Chondrocyte (in vitro differentiated cells): ENCODE measurements at regions not wholly inside any gene's neighbourhood (a gene's known extent, or its start where the extent isn't known, plus 50 kb on each side); places are given as distances from the start of the nearest gene placed in this dataset.

ENCODE experiments used
- DNase-seq: peaks from one replicate; pipeline ENCODE4 v3.0.0; 2021; ENCODE audit warnings: mixed read lengths, low spot score
- H3K27ac Mint-ChIP-seq: one replicate; pipeline ENCODE4 v1.8.0; 2021; ENCODE audit warnings: mild to moderate bottlenecking, moderate library complexity, mixed read lengths; ENCODE audit not compliant: unreplicated experiment
- H3K27me3 Mint-ChIP-seq: 2 replicates; pipeline ENCODE4 v1.8.0; 2021; ENCODE audit warnings: low read depth, mixed read lengths
- H3K36me3 Mint-ChIP-seq: 2 replicates; pipeline ENCODE4 v1.8.0; 2021; ENCODE audit warnings: low read depth, mixed read lengths
- H3K4me1 Mint-ChIP-seq: 2 replicates; pipeline ENCODE4 v1.8.0; 2021; ENCODE audit warnings: low read depth, mild to moderate bottlenecking, mixed read lengths
- H3K4me3 Mint-ChIP-seq: one replicate; pipeline ENCODE4 v1.8.0; 2021; ENCODE audit warnings: mild to moderate bottlenecking, moderate library complexity, mixed read lengths; ENCODE audit not compliant: unreplicated experiment
- H3K9me3 Mint-ChIP-seq: 2 replicates; pipeline ENCODE4 v1.8.0; 2021; ENCODE audit warnings: low read depth, mixed read lengths
- TF ChIP-seq, protein P1 (sequence below): fragments of 200-600 bp; sonication (generic); IDR thresholded peaks from 2 replicates; pipeline ENCODE4 v1.5.0; 2021; ENCODE audit warnings: antibody characterized with exemption, mild to moderate bottlenecking, moderate library complexity

DNA sequence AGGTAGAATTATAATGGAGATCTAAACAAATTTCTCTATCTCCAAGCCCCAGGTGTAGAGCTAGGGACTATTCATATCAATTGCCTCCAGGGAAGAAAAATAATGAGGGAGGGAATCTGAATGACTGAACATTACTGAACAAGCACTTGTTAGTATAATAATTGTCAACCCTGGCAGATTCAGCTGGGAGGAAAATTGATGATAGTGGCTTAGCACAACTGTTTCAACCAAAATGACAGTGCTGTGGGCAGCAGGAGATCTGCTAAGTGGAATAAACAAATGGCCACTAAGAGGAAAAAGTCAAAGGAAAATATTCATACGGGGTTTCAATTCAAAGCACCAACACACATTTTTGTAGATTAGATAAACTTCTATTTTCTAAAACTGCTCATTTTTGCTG lies 294.9 kb upstream of the ZNF385D start:
- Mint-ChIP-seq H3K4me3 (no peak overlapping the region), H3K27ac (no peak overlapping the region), H3K9me3 (peaks cover 12% of the 10 kb centered on the region), H3K27me3 (peaks cover 3% of the 10 kb centered on the region), H3K36me3 (no peaks in the 10 kb centered on the region), H3K4me1 (no peaks in the 10 kb centered on the region)
- TF ChIP-seq, protein P1, sequence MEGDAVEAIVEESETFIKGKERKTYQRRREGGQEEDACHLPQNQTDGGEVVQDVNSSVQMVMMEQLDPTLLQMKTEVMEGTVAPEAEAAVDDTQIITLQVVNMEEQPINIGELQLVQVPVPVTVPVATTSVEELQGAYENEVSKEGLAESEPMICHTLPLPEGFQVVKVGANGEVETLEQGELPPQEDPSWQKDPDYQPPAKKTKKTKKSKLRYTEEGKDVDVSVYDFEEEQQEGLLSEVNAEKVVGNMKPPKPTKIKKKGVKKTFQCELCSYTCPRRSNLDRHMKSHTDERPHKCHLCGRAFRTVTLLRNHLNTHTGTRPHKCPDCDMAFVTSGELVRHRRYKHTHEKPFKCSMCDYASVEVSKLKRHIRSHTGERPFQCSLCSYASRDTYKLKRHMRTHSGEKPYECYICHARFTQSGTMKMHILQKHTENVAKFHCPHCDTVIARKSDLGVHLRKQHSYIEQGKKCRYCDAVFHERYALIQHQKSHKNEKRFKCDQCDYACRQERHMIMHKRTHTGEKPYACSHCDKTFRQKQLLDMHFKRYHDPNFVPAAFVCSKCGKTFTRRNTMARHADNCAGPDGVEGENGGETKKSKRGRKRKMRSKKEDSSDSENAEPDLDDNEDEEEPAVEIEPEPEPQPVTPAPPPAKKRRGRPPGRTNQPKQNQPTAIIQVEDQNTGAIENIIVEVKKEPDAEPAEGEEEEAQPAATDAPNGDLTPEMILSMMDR: no peak
- DNase-seq: no peak

DNA sequence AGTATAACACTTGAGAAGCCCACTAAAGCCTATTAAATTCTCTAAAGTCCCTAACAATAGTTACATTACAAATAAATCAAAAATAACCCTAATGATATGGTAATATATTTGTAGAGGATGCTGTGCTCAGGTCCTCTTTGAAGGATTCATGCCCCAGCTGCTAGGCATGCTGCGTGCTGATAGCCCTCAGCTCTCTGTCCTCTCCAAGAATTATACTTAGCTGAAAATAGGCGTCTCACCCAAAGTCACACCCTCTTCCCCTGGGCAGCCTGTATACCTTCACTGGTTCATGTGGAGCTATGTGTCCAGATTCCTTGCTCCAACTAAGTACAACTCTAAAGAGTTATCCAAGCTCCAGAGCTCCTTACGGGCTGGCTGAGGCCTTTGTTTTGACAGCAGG lies 312.5 kb upstream of the ZNF385D start:
- Mint-ChIP-seq H3K27me3 (peaks cover 9% of the 10 kb centered on the region), H3K4me3 (no peak overlapping the region), H3K9me3 (no peaks in the 10 kb centered on the region), H3K4me1 (no peaks in the 10 kb centered on the region), H3K36me3 (no peaks in the 10 kb centered on the region), H3K27ac (no peak overlapping the region)
- DNase-seq: no peak
- TF ChIP-seq, protein P1: no peak

DNA sequence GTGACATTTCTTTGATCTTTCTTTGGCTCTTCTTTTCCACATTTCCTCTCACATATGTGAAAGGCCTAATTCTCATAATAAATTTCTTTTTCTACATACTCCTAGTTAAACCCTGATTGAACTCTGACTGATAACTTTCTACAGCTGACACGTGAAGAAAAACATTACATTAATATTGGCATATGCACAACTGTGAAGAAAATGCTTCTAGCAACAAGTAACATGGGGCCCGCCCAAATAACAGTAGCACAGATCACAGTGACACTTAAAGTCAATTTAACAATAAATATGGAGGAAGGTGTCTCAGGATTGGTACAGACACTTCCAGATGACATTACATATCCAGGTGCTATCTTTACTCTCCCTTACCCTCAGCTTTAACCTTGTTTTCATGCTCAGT lies 317.6 kb upstream of the ZNF385D start:
- Mint-ChIP-seq H3K4me3 (no peak overlapping the region), H3K27ac (no peak overlapping the region), H3K27me3 (peaks cover 15% of the 10 kb centered on the region), H3K9me3 (no peaks in the 10 kb centered on the region), H3K4me1 (no peaks in the 10 kb centered on the region), H3K36me3 (no peaks in the 10 kb centered on the region)
- TF ChIP-seq, protein P1: no peak
- DNase-seq: no peak

GRCh38 chr3:22088204-22088603 lies 337.2 kb upstream of the ZNF385D start:
- no peak overlapping the region for H3K27ac Mint-ChIP-seq
- no peaks in the 10 kb centered on the region for H3K9me3 Mint-ChIP-seq
- no peaks in the 10 kb centered on the region for H3K4me1 Mint-ChIP-seq
- TF ChIP-seq, protein P1: no peak
- peaks cover 2% of the 10 kb centered on the region for H3K36me3 Mint-ChIP-seq
- H3K27me3 Mint-ChIP-seq: peaks cover 27% of the 10 kb centered on the region
- no peak overlapping the region for H3K4me3 Mint-ChIP-seq
- no peak for DNase-seq

DNA sequence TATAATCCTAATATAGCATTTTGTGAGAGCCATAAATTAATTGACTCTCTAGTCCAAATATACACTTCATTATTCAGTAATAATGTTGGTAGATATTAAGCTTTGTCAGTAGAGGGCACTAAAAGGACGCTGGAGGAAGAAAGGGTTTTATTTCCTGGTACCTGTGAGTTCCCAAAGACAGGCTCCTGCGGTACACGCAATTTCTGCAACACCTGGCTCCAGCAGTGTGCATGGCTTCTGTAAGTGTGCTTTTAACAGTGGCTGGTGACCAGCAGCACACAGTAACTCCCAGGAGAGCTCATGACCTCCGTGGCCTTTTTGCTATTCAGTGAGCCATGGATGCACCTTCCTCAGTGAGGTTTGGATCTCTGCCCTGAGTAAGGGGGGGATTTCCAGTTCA lies 338.3 kb upstream of the ZNF385D start:
- H3K9me3 Mint-ChIP-seq: no peaks in the 10 kb centered on the region
- H3K4me3 Mint-ChIP-seq: no peak overlapping the region
- H3K4me1 Mint-ChIP-seq: no peaks in the 10 kb centered on the region
- no peaks in the 10 kb centered on the region for H3K36me3 Mint-ChIP-seq
- DNase-seq: no peak
- TF ChIP-seq, protein P1: peak; percentile 81
- no peak overlapping the region for H3K27ac Mint-ChIP-seq
- peaks cover 23% of the 10 kb centered on the region for H3K27me3 Mint-ChIP-seq
